Neural crest cell (in vitro differentiated cells): ENCODE measurements at regions not wholly inside any gene's neighbourhood (a gene's known extent, or its start where the extent isn't known, plus 50 kb on each side); places are given as distances from the start of the nearest gene placed in this dataset.

ENCODE experiments used
- DNase-seq: peaks from one replicate; pipeline ENCODE4 v3.0.0; 2021; ENCODE audit warnings: low read depth, mixed read lengths, low spot score
- H3K27ac Mint-ChIP-seq: one replicate; pipeline ENCODE4 v1.8.0; 2021; ENCODE audit warnings: mild to moderate bottlenecking, mixed read lengths; ENCODE audit not compliant: unreplicated experiment
- H3K27me3 Mint-ChIP-seq: 2 replicates; pipeline ENCODE4 v1.8.0; 2021; ENCODE audit warnings: low read depth, mild to moderate bottlenecking, mixed read lengths
- H3K36me3 Mint-ChIP-seq: 2 replicates; pipeline ENCODE4 v1.8.0; 2021; ENCODE audit warnings: low read depth, mild to moderate bottlenecking, mixed read lengths
- H3K4me1 Mint-ChIP-seq: 2 replicates; pipeline ENCODE4 v1.8.0; 2021; ENCODE audit warnings: mixed read lengths
- H3K4me3 Mint-ChIP-seq: one replicate; pipeline ENCODE4 v1.8.0; 2021; ENCODE audit warnings: mild to moderate bottlenecking, mixed read lengths
- H3K9me3 Mint-ChIP-seq: 2 replicates; pipeline ENCODE4 v1.8.0; 2021; ENCODE audit warnings: mixed read lengths
- CTCF ChIP-seq: fragments of 200-600 bp; sonication (generic); conservative IDR thresholded peaks from 2 replicates; pipeline ENCODE4 v1.5.0; 2021; ENCODE audit warnings: antibody characterized with exemption, mild to moderate bottlenecking

- Mint-ChIP-seq H3K9me3 (peaks cover 3% of the 10 kb centered on the region), H3K36me3 (no peaks in the 10 kb centered on the region), H3K4me3 (no peak overlapping the region), H3K27me3 (no peaks in the 10 kb centered on the region), H3K4me1 (no peaks in the 10 kb centered on the region), H3K27ac (peak overlapping the region; percentile 6)
- DNase-seq, result no peak
- no peak for TF ChIP-seq CTCF
Observed at GRCh38 chr10:93254180-93254853, 180.6 kb downstream of the CYP26A1 start.

- Mint-ChIP-seq H3K36me3 (no peaks in the 10 kb centered on the region), H3K27ac (no peak overlapping the region), H3K4me1 (no peaks in the 10 kb centered on the region), H3K4me3 (no peak overlapping the region), H3K27me3 (no peaks in the 10 kb centered on the region), H3K9me3 (no peaks in the 10 kb centered on the region)
- no peak for TF ChIP-seq CTCF
- DNase-seq, result no peak
Observed at GRCh38 chr10:93255546-93255945, 181.9 kb downstream of the CYP26A1 start.
